NB4 (cell line): ENCODE measurements at regions not wholly inside any gene's neighbourhood (a gene's known extent, or its start where the extent isn't known, plus 50 kb on each side); places are given as distances from the start of the nearest gene placed in this dataset.

Experiments used
- MYC ChIP-seq: IDR thresholded peaks from 2 replicates; pipeline ENCODE4 v1.6.1; 2011; ENCODE audit warnings: low read depth, low read length
- POLR2A ChIP-seq: IDR thresholded peaks from 2 replicates; pipeline ENCODE4 v1.6.1; 2011; ENCODE audit warnings: mild to moderate bottlenecking; ENCODE audit not compliant: insufficient read length; ENCODE audit errors: extremely low read depth
- TF ChIP-seq, protein P1 (sequence below): IDR thresholded peaks from one replicate; pipeline ENCODE4 v1.5.1; 2012; ENCODE audit warnings: low read depth, low read length

DNA sequence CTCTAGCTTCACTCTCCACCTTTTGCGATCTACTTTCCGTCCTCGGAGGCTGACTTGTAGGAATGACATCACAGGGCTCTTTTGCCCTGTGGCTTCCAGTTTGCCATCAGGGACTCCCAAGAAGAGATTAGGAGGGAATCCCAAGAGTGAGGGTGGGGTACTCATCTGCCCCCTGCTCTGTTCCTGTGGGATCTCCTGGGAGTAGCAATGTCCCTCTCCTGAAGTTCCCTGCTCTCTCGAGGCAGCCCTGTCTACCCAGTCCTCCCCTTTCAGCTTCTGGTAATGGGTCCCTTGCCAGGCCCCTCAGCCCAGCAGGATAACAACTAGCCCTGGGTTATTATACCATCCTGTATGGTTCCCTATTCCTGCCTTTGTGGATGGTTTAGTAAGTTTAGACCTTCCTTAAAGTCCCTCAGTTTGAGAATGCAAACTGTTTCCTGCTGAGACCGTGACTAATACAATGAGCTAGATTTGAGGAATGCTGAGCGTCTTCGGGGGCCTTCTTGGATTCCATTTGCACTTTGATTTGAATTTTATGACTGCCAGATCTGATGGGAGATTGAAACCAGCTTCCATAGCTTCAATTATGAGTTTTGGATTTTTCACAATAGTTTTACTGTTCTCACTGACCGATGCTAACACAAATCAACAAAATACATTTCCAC lies 73.7 kb upstream of the IPO5 start:
- TF ChIP-seq, protein P1, sequence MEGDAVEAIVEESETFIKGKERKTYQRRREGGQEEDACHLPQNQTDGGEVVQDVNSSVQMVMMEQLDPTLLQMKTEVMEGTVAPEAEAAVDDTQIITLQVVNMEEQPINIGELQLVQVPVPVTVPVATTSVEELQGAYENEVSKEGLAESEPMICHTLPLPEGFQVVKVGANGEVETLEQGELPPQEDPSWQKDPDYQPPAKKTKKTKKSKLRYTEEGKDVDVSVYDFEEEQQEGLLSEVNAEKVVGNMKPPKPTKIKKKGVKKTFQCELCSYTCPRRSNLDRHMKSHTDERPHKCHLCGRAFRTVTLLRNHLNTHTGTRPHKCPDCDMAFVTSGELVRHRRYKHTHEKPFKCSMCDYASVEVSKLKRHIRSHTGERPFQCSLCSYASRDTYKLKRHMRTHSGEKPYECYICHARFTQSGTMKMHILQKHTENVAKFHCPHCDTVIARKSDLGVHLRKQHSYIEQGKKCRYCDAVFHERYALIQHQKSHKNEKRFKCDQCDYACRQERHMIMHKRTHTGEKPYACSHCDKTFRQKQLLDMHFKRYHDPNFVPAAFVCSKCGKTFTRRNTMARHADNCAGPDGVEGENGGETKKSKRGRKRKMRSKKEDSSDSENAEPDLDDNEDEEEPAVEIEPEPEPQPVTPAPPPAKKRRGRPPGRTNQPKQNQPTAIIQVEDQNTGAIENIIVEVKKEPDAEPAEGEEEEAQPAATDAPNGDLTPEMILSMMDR = no peak
- TF ChIP-seq POLR2A (no peak), MYC (no peak)
